IPS-15b (cell line): ENCODE measurements at regions not wholly inside any gene's neighbourhood (a gene's known extent, or its start where the extent isn't known, plus 50 kb on each side); places are given as distances from the start of the nearest gene placed in this dataset.

Experiments used
- H3K27me3 ChIP-seq: one replicate; pipeline ENCODE4 v1.6.1; 2013; ENCODE audit warnings: low read length; ENCODE audit not compliant: control insufficient read depth, insufficient read depth
- H3K36me3 ChIP-seq: one replicate; pipeline ENCODE4 v1.6.1; 2013; ENCODE audit warnings: low read length; ENCODE audit not compliant: control insufficient read depth, insufficient read depth
- H3K4me1 ChIP-seq: one replicate; pipeline ENCODE4 v1.6.1; 2013; ENCODE audit warnings: mild to moderate bottlenecking, low read length; ENCODE audit not compliant: control insufficient read depth, insufficient read depth
- H3K4me3 ChIP-seq: one replicate; pipeline ENCODE4 v1.5.1; 2013; ENCODE audit warnings: low read depth, low read length
- H3K9ac ChIP-seq: one replicate; pipeline ENCODE4 v1.6.1; 2013; ENCODE audit warnings: low read depth, mild to moderate bottlenecking, low read length
- H3K9me3 ChIP-seq: one replicate; pipeline ENCODE4 v1.6.1; 2013; ENCODE audit warnings: mild to moderate bottlenecking, low read length; ENCODE audit not compliant: control insufficient read depth, insufficient read depth

- Histone ChIP-seq H3K9ac (no peak overlapping the region), H3K9me3 (no peaks in the 10 kb centered on the region), H3K4me1 (peaks cover 7% of the 10 kb centered on the region), H3K4me3 (no peak overlapping the region), H3K27me3 (no peaks in the 10 kb centered on the region), H3K36me3 (no peaks in the 10 kb centered on the region)
Observed at GRCh38 chr2:204175552-204176271, 239.1 kb downstream of the ICOS start.

- no peaks in the 10 kb centered on the region for H3K9me3 ChIP-seq
- no peaks in the 10 kb centered on the region for H3K36me3 ChIP-seq
- no peak overlapping the region for H3K4me3 ChIP-seq
- H3K9ac ChIP-seq, result no peak overlapping the region
- no peaks in the 10 kb centered on the region for H3K27me3 ChIP-seq
- H3K4me1 ChIP-seq, result peaks cover under 1% of the 10 kb centered on the region
Observed at GRCh38 chr2:204176306-204176705, 239.7 kb downstream of the ICOS start.

GRCh38 chr2:204177251-204177976, 240.9 kb downstream of the ICOS start:
- no peaks in the 10 kb centered on the region for H3K36me3 ChIP-seq
- H3K4me3 ChIP-seq, result no peak overlapping the region
- H3K9ac ChIP-seq, result no peak overlapping the region
- no peaks in the 10 kb centered on the region for H3K4me1 ChIP-seq
- no peaks in the 10 kb centered on the region for H3K27me3 ChIP-seq
- H3K9me3 ChIP-seq, result no peaks in the 10 kb centered on the region

GRCh38 chr2:204177977-204178522, 241.5 kb downstream of the ICOS start:
- Histone ChIP-seq H3K9me3 (no peaks in the 10 kb centered on the region), H3K9ac (no peak overlapping the region), H3K27me3 (no peaks in the 10 kb centered on the region), H3K4me1 (no peaks in the 10 kb centered on the region), H3K36me3 (no peaks in the 10 kb centered on the region), H3K4me3 (no peak overlapping the region)

- H3K9me3 ChIP-seq, result no peaks in the 10 kb centered on the region
- H3K4me3 ChIP-seq, result no peak overlapping the region
- H3K9ac ChIP-seq, result no peak overlapping the region
- H3K36me3 ChIP-seq, result no peaks in the 10 kb centered on the region
- no peaks in the 10 kb centered on the region for H3K4me1 ChIP-seq
- H3K27me3 ChIP-seq, result no peaks in the 10 kb centered on the region
Observed at GRCh38 chr2:204180649-204181048, 244.1 kb downstream of the ICOS start.

- H3K9ac ChIP-seq, result no peak overlapping the region
- H3K27me3 ChIP-seq, result no peaks in the 10 kb centered on the region
- H3K36me3 ChIP-seq, result no peaks in the 10 kb centered on the region
- H3K9me3 ChIP-seq, result no peaks in the 10 kb centered on the region
- no peaks in the 10 kb centered on the region for H3K4me1 ChIP-seq
- no peak overlapping the region for H3K4me3 ChIP-seq
Observed at GRCh38 chr2:204183608-204184007, 247.0 kb downstream of the ICOS start.

GRCh38 chr2:204184226-204184625, 247.7 kb downstream of the ICOS start:
- H3K9me3 ChIP-seq, result no peaks in the 10 kb centered on the region
- H3K4me3 ChIP-seq, result no peak overlapping the region
- no peaks in the 10 kb centered on the region for H3K36me3 ChIP-seq
- no peak overlapping the region for H3K9ac ChIP-seq
- H3K27me3 ChIP-seq, result no peaks in the 10 kb centered on the region
- no peaks in the 10 kb centered on the region for H3K4me1 ChIP-seq

GRCh38 chr2:204187229-204188083, 250.9 kb downstream of the ICOS start:
- Histone ChIP-seq H3K36me3 (no peaks in the 10 kb centered on the region), H3K4me1 (no peaks in the 10 kb centered on the region), H3K4me3 (no peak overlapping the region), H3K27me3 (no peaks in the 10 kb centered on the region), H3K9ac (no peak overlapping the region), H3K9me3 (no peaks in the 10 kb centered on the region)

GRCh38 chr2:204191574-204191973, 255.0 kb downstream of the ICOS start:
- H3K4me1 ChIP-seq, result no peaks in the 10 kb centered on the region
- H3K9ac ChIP-seq, result no peak overlapping the region
- no peaks in the 10 kb centered on the region for H3K36me3 ChIP-seq
- H3K9me3 ChIP-seq, result no peaks in the 10 kb centered on the region
- H3K4me3 ChIP-seq, result no peak overlapping the region
- no peaks in the 10 kb centered on the region for H3K27me3 ChIP-seq

- H3K9ac ChIP-seq, result no peak overlapping the region
- H3K27me3 ChIP-seq, result no peaks in the 10 kb centered on the region
- no peaks in the 10 kb centered on the region for H3K9me3 ChIP-seq
Observed at GRCh38 chr2:204195498-204195897, 258.9 kb downstream of the ICOS start.

GRCh38 chr2:204197336-204198005, 260.9 kb downstream of the ICOS start:
- Histone ChIP-seq H3K36me3 (no peaks in the 10 kb centered on the region), H3K9me3 (no peaks in the 10 kb centered on the region), H3K27me3 (no peaks in the 10 kb centered on the region), H3K4me1 (no peaks in the 10 kb centered on the region), H3K4me3 (no peak overlapping the region), H3K9ac (no peak overlapping the region)

More at GRCh38 chr2:204195498-204195897, 258.9 kb downstream of the ICOS start:
- no peak overlapping the region for H3K4me3 ChIP-seq
- no peaks in the 10 kb centered on the region for H3K4me1 ChIP-seq
- H3K36me3 ChIP-seq, result no peaks in the 10 kb centered on the region
